VCaP (cell line): ENCODE measurements at regions not wholly inside any gene's neighbourhood (a gene's known extent, or its start where the extent isn't known, plus 50 kb on each side); places are given as distances from the start of the nearest gene placed in this dataset.

Experiments used
- H3K27ac ChIP-seq: fragments of 450-650 bp; 2 replicates; pipeline ENCODE4 v1.5.1; 2017
- TF ChIP-seq, protein P1 (sequence below): fragments of 450-650 bp; conservative IDR thresholded peaks from 2 replicates; pipeline ENCODE4 v1.5.1; 2017; ENCODE audit warnings: mild to moderate bottlenecking, moderate library complexity

DNA sequence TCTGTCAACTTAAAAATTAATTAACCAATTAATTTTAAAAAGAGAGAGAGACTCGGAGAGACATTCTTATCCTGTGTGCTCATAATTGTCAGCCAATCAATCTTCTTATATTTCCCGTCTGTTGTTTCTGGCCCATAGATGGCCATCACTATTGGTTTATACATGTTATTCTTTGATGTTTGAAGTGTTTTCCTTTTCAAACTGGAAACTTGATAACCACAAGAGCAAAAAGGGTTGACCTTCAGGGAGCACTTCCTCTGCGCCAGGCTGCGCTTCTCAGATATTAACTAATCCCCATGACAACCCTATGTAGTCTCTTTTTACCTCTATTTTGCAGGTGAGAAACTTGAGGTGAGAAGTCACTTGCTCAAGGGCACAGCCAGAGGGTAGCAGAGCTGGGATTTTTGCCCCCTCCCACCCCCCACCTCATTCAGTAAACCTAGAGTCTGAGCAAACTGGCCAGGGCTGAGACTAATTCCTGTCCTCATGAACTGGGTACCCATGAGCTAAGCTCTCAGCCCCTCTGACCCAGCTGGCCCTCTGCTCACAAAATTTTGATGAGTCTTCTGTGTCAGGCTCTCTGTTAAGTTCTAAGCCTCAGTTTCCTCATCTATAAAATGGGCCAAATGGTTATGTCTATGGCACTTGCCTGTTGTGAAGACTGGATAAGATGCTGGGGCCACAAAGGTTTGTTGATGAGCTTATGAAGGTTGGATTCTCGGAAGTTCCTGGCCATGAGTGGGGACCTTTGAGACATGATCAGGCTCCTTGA lies 86.0 kb upstream of the SH3PXD2B start:
- no peak overlapping the region for H3K27ac ChIP-seq
- TF ChIP-seq, protein P1, sequence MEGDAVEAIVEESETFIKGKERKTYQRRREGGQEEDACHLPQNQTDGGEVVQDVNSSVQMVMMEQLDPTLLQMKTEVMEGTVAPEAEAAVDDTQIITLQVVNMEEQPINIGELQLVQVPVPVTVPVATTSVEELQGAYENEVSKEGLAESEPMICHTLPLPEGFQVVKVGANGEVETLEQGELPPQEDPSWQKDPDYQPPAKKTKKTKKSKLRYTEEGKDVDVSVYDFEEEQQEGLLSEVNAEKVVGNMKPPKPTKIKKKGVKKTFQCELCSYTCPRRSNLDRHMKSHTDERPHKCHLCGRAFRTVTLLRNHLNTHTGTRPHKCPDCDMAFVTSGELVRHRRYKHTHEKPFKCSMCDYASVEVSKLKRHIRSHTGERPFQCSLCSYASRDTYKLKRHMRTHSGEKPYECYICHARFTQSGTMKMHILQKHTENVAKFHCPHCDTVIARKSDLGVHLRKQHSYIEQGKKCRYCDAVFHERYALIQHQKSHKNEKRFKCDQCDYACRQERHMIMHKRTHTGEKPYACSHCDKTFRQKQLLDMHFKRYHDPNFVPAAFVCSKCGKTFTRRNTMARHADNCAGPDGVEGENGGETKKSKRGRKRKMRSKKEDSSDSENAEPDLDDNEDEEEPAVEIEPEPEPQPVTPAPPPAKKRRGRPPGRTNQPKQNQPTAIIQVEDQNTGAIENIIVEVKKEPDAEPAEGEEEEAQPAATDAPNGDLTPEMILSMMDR, result no peak

DNA sequence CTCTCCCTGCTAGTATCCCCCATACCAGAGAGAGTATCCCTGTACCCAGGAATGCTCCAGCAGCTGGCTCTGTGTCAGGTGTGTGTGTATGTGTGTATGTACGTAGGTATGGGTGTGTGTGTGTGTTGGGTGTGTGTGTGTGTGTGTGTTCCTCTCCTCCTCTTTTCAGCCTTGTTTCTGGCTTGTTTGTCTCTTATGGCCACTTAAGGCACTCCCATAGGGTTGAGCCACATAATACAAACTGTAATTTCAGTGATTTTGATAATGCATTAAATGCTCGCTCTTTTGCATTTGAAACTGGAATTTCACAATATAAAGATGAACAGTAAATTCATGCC lies 80.8 kb upstream of the SH3PXD2B start:
- H3K27ac ChIP-seq, result no peak overlapping the region
- TF ChIP-seq, protein P1, result no peak

DNA sequence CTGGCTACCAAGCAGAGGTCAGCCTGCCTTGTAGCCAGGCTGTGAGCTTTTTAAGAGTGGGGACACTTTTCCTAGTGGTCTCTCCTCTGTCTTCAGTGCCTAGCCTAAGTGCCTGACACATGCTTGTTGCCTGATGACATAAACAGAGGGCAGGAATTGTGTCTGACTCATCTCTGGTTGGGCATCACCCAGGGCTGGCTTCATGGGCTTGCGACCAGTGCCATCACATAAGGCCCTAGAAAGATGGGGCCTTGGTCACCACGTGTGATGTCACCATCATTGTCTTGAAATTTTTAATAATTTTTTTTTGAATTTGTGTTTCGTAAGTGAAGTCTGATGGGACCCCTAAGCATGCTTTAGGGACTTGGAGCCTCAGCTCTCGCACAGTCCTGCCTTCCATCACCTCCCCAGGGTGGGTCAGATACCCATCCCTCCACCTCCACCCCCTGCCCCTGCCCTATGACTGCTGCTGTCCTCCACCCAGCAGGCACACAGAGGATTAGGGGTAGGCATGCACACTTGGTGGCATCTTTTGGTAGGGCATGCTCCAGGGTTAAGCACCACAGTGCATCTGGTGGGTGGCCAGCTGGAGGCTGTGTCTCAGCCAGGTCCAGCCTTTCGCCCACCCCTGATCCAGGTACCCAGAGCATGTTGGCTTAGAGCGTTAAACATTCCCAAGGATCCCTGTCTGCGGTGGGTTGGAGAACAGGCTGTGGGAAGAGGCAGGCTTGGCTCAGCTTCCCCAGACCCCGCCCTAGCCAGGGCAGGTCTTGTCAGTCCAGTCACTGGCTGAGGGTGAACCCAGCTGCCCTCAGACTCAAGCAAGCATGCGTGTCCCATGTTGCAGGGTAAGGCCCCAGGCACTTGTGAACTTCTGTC lies 80.1 kb upstream of the SH3PXD2B start:
- TF ChIP-seq, protein P1, result no peak
- peak overlapping the region; percentile 77 for H3K27ac ChIP-seq

DNA sequence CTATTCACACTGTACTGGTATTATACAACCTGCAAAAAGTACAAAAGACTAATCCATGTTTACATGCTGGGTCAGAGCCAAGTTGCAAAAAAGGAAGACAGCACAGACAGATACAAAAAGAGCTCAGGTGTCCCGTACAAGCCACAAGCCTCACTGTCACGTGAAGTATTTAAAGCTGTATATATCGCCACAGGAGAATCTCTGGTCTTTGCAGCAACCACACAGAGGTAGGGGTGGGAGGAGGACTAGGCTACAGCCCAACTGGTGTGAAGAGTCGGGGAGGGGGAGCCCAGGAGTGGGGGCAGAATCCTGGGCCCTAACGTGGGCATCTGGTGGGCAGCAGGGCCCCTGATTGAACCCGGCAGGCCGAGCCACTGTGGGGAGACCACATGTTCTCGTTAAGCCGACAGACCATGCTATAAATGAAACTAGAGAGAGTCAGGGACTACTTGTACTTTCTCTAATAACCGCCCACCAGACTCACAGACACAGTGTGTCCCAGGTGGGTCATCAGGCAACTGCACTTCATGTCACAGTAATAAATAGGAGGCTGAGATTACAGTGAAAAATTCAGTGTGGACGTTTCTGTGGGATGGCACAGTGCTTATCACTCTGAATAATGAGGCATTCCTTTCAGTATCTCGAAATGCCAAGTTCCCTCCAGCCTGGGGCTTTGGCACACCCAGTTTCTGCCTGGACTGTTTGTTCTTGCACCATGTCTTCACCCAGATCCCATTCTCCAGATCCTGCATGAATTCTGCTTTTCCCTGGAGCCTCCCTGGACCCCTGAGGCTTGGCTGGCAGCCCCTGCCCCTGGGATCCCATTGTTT lies 79.3 kb upstream of the SH3PXD2B start:
- H3K27ac ChIP-seq, result peak overlapping the region; percentile 77
- TF ChIP-seq, protein P1, result no peak

DNA sequence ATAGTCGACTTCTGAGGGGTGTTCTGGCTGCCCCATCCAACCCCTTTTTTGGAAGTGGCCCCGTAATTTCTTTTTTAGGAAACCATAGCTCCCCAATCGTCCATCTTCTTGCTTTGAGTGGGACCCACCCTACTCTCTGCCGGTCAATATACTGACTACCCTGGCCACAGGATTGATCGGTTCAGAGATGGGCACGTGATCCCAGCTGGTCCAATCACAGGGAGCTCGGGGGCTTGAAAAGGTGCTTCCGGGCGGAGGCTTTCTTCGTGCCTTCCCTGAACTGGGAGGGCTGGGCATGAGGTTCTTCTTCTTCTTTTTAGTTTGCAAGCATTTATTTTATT lies 78.7 kb upstream of the SH3PXD2B start:
- peak overlapping the region; percentile 77 for H3K27ac ChIP-seq
- TF ChIP-seq, protein P1, result no peak

DNA sequence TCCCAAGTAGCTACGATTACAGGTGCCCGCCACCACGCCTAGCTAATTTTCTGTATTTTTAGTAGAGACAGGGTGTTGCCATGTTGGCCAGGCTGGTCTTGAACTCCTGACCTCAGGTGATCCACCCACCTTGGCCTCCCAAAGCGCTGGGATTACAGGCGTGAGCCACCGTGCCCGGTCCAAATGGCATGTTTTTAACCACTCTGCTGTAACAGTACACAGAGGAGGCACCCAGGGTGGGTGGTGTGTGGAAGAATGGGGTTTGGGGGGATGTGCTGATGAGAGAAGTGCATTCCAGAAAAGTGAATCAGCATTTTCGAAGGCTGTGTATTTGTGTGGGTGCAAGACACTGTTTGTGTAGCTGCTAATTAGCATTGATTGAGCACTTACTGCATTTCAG lies 78.1 kb upstream of the SH3PXD2B start:
- H3K27ac ChIP-seq, result peak overlapping the region; percentile 77

DNA sequence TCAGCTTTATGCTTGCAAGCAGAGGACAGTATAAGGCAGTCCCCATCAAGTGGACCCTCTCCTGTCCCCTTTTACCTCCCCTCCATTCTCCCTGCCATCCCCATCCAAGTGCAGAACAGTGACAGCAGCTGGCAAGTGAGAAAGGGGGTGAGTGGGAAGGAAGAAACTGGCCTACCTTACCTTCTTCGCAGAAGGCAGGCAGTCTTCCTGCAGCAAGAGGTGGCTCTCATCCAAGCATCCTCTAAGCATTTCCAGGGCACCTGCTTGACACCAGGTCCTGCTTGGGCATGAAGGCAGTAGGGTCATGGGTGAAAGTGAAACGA lies 77.3 kb upstream of the SH3PXD2B start:
- TF ChIP-seq, protein P1, result no peak
- H3K27ac ChIP-seq, result no peak overlapping the region
